GM21825 (cell line): ENCODE measurements at regions not wholly inside any gene's neighbourhood (a gene's known extent, or its start where the extent isn't known, plus 50 kb on each side); places are given as distances from the start of the nearest gene placed in this dataset.

Source experiments
- ATAC-seq: cut with Tn5 transposase; IDR thresholded peaks from one replicate; pipeline ENCODE4 v1.9.1; 2021; ENCODE audit warnings: mild to moderate bottlenecking, moderate library complexity; ENCODE audit not compliant: unreplicated experiment

DNA sequence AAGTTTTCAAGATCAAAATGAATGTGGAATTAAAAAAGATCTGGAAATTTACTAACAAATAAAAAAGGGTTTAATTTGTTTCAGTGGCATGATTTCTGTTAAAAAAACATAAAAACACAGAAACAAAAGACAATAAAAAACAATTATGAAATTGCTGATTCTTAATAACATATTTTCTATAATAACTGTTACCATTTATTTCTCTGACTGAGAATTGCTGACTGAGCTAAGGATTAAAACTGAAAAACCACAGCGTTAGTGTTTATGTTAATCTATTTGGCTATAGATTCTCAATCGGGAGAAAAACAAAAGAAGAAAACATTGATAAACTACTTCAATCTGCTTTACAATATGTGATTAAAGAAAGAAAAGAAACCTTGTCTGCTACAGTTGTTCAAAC lies 678.6 kb upstream of the ZEB2 start:
- no peak for ATAC-seq

- no peak for ATAC-seq
Measured at GRCh38 chr2:145197944-145198343, 678.0 kb upstream of the ZEB2 start.

DNA sequence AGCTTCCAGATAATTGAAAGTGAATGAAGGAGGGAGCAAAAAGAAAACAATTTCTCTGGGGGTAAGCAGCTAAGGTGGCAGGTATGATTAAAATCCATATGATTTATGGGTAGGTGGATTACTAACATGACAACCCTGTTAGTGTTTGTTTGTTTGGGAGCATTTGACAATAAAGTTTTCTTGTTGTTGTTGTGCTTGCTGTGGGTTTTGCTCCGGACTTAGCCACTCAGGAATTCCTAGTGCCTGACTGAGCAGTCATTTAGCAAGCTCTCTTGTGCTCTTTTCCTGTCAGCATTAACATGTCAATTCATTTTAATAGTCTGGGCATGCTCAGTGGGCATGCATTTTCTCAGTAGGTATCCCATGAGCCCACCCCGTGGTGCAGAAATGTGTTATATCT lies 674.8 kb upstream of the ZEB2 start:
- no peak for ATAC-seq

DNA sequence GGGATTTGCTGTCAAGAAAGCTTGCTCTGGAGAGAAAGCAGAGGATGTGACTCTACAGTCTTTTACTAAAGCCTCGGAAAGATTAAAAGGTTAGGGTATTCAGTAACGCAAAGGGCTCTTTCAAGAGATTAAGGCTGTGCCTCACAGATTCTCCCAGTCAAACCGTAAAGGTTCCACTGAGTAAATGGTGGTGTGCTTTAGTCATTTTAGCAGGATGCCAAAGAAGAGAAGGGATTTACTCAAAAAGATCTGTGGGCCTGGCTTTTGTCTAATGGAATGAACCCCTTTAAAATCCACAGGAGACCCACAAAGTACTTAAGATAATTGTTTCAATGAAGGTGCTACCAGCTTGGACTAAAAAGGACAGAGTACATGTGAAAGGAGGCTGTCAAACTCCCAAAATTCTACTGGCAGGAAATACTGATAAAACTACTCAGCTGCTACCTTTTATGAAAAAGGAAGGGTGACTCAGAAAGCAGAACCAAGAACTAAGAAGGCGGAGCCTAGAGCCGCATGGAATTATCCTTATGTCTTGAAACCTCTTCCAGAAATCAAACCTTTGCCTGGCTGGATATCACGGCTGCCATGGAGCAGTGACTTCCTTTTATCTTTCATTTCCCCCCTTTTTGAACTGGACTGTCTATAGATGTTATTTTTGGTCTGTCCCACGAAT lies 670.2 kb upstream of the ZEB2 start:
- no peak for ATAC-seq

DNA sequence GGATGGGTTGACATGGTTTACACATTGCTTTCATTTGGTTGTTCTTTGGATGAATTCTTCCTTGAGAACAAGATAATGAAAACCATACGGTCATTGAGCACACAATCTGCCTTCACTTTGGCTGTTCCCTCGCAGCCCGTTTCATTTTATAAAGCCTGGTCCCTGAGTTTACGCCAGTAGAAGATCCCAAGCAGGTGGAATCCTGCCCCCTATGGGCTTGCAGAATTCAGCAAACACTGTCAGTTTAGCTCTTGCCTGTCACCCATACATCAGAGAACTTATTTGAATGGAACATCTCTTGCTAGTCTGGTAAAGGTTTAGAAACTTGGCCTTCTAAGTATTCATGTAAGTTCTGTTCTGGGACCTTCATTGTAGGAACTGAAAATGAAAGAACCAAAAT lies 666.4 kb upstream of the ZEB2 start:
- ATAC-seq: no peak

GRCh38 chr2:145185696-145186095 lies 665.8 kb upstream of the ZEB2 start:
- no peak for ATAC-seq

- ATAC-seq: no peak
Measured at GRCh38 chr2:145184741-145185651, 665.1 kb upstream of the ZEB2 start.

DNA sequence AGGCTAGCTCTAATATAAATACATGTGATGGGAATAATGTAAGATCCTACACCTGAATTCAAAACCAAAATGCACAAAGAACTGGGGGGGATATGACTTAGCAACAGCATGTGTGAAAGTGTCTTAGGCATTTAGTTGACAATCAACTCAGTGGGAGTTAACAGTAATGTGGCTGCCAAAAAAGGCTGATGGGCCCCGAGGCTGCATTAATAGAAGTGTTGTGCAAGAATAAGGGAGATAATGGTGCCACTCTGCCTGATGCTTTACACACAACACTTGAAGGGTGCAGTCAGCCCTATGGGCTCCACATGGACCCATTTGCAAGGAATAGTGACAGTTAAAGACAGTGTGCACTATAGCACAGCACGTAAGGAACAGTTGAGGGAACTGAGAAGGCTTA lies 649.4 kb upstream of the ZEB2 start:
- ATAC-seq: no peak

DNA sequence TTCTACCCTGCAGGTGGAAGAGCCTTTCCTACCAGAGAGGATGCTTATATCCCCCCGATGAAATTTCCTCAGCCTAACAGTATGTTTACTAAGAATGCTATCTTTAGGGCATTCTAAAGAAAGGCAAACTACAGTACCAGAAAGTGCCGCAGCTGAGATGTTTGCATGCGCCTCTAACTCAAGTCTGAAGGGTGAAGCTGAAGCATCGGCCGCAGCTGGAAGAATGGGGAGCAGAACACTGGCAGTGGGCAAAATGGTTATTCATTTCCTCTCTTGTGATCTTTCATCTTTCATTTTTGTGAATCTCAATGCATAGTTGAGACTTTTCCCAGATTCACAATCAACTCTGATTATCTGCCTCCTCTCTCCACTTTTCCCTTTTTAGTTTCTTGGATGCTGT lies 648.2 kb upstream of the ZEB2 start:
- no peak for ATAC-seq

GRCh38 chr2:145166731-145167302 lies 646.9 kb upstream of the ZEB2 start:
- no peak for ATAC-seq

DNA sequence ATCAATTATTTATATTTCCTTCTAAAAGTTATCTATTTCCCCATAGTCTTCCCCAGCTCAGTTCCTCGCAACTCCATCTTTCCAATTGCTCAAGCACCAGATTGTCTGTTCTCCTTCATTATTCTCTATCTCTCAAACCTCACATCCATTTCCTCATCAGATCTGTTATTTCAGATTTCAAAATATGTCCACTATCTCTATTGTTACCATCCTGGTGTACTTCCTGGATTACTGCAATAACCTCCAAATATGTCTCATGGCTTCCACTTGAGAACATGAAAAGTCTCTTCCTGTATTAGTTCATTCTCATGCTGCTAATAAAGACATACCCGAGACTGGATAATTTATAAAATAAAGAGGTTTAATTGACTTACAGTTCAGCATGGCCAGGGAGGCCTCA lies 641.7 kb upstream of the ZEB2 start:
- ATAC-seq: no peak

DNA sequence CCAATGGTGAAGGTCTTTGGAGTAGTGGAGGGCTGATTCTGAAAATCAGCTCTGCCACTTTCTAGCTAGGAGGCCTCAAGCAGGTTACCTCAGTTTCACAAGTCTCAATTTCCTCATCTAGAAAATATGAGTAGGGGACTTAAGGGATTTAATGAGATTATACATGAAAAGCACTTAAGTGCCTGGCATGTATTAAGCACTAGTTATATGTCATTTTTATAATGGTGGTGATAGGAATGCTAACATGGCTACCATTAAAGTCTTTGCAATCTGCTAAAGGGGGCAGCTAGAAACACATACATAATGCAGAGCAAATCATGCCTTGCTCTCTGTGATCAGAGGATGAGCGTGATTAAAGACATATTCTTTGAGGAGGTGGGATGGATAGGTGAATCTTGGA lies 640.9 kb upstream of the ZEB2 start:
- ATAC-seq: no peak

GRCh38 chr2:145159676-145160075 lies 639.8 kb upstream of the ZEB2 start:
- ATAC-seq: no peak

- ATAC-seq: no peak
Measured at GRCh38 chr2:145157741-145158591, 638.0 kb upstream of the ZEB2 start.

DNA sequence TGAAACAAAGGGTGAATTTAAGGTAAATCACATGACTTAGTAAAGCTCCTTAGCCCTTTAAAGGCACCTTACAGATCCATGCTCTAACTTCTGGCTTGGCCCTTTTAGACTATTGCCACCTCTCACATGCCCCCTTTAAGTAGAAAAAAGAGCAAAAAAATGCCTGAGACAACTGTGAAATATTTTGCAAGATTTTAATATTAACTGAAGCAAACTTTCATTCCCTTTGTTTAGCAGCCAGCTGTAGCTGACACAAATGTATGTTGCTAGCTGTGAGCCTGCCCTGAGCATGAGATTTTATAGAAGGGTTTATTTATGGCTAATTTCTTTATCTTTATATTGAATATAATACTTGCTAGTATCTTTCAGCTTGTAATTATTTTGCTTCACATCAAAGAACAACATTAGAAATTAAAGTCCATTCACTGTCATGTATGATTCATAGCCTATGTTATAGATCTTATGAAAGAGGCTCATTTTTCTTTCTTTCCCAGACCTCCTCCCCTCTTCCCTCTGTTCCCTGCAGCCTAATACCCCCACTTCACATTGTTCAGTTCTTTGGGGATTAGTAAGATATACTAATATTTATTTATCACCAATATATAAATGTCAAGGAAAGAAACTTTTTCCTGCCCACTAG lies 637.2 kb upstream of the ZEB2 start:
- no peak for ATAC-seq

GRCh38 chr2:145156199-145156598 lies 636.3 kb upstream of the ZEB2 start:
- no peak for ATAC-seq

GRCh38 chr2:145155196-145155595 lies 635.3 kb upstream of the ZEB2 start:
- no peak for ATAC-seq

DNA sequence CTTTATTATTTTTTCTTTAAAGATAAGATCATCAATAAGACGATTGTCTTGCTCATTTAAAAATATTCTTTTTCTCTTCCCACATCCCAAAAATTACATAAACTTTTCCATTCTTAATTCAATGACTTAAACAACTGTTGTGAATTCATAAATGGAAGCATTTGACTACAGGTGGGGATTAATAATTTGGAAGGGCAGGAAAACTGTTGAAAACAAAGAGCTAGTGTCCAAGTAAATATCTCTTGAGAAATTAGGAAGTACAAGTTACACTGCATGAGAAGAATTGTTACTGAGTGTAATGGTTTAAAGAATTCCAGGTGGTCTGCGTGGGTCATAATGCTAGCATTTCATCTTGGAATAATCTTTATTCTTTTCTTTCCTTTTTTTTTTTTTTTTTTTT lies 634.8 kb upstream of the ZEB2 start:
- no peak for ATAC-seq

DNA sequence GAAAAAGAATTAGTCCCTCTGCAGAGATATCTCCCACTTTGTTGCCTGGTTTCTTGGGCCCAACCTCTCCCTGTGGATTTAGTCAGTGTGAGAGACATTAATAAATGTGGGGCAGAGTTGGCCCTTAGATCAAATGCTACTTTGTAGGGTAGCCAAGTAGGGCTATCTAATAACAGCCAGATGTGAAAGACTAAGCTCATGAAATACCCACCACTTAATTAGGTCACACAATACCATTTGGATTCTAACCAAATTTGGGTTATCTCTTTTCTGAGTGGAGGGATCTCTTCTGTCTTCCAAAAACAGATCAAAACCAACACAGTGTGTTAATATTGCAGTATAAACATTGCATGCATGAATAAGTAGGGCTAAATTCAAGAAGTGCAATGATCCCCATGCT lies 626.8 kb upstream of the ZEB2 start:
- no peak for ATAC-seq

DNA sequence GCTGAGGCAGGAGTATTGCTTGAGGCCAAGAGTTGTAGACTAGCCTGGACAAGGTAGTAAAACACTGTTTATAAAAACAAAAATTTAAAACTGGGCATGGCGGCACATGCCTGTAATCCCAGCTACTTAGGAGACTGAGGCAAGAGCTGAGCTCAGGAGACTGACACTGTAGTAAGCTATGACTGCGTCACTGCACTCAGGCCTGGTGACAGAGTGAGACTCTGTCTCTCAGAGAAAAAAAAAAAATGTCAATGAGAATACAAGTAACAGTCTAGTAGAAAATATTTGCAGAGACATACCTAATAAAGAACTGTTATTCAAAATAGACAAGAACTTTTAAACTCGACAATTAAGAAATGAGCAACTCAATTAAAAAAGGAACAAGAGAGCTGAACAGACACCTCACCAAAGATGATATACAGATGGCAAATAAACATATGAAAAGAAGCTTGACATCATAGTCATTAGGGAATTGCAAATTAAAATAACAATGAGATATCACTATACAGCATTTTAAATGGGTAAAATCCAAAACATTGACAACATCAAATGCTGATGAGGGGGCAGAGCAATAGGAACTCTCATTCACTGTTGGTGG lies 624.3 kb upstream of the ZEB2 start:
- ATAC-seq: no peak
